Small intestine (tissue), 7 donors: ENCODE measurements at regions not wholly inside any gene's neighbourhood (a gene's known extent, or its start where the extent isn't known, plus 50 kb on each side); places are given as distances from the start of the nearest gene placed in this dataset.
"Not testable (repeated sequence)": the region's sequence is repeated elsewhere in the genome, so short reads cannot be mapped to it uniquely, and the experiment has no call there.

ENCODE experiments used
- DNase-seq, 2 donors: peaks; one replicate each; pipeline versions ENCODE4 v3.0.0 to v3.0.0-alpha.2; 2013
- FAIRE-seq: peaks from 2 replicates; lab custom pipeline; 2012; peaks lifted over from hg19 to GRCh38; lab: Jason Lieb, UNC
- H3K27ac ChIP-seq, 3 donors: one replicate each; pipeline ENCODE4 v1.5.1; 2013; ENCODE audit warnings: low read length in 2 of 3, mild to moderate bottlenecking in 2 of 3, control low read depth in 1 of 3, inconsistent platforms in 1 of 3, low read depth in 1 of 3, moderate library complexity in 1 of 3
- H3K27me3 ChIP-seq, 3 donors: one replicate each; pipeline ENCODE4 v1.6.1; 2013; ENCODE audit warnings: low read length in 3 of 3, inconsistent platforms in 1 of 3; ENCODE audit not compliant: control insufficient read depth in 3 of 3, insufficient read depth in 3 of 3
- H3K36me3 ChIP-seq, 3 donors: one replicate each; pipeline ENCODE4 v1.6.1; 2013; ENCODE audit warnings: low read length in 3 of 3, inconsistent platforms in 1 of 3, low read depth in 1 of 3, mild to moderate bottlenecking in 1 of 3, moderate library complexity in 1 of 3; ENCODE audit not compliant: control insufficient read depth in 3 of 3, insufficient read depth in 2 of 3
- H3K4me1 ChIP-seq, 3 donors: one replicate each; pipeline ENCODE4 v1.6.1; 2013; ENCODE audit warnings: low read length in 2 of 3, inconsistent platforms in 1 of 3, low read depth in 1 of 3, mild to moderate bottlenecking in 1 of 3, moderate library complexity in 1 of 3; ENCODE audit not compliant: control insufficient read depth in 3 of 3, insufficient read depth in 2 of 3
- H3K4me3 ChIP-seq, 3 donors: one replicate each; pipeline ENCODE4 v1.5.1; 2013; ENCODE audit warnings: low read length in 3 of 3, control low read depth in 1 of 3, inconsistent platforms in 1 of 3, low read depth in 1 of 3, mild to moderate bottlenecking in 1 of 3, moderate library complexity in 1 of 3
- H3K9me3 ChIP-seq, 2 donors: one replicate each; pipeline ENCODE4 v1.6.1; 2013; ENCODE audit warnings: low read depth in 1 of 2, low read length in 1 of 2; ENCODE audit not compliant: control insufficient read depth in 2 of 2, insufficient read depth in 1 of 2
- WGBS, 3 donors: extraction: QIAGEN DNeasy Blood & Tissue Kit; methylation state at CpG; one replicate each; pipeline ENCODE4 v1.1.7; 2013; 5-methylcytosine and 5-hydroxymethylcytosine counted together
- donor health status: healthy with polysubstance abuse.
- donor health status: control.
- donor health status: control.
- donor health status: Bipolar disorder and iron deficiency.
- donor health status: healthy.

DNA sequence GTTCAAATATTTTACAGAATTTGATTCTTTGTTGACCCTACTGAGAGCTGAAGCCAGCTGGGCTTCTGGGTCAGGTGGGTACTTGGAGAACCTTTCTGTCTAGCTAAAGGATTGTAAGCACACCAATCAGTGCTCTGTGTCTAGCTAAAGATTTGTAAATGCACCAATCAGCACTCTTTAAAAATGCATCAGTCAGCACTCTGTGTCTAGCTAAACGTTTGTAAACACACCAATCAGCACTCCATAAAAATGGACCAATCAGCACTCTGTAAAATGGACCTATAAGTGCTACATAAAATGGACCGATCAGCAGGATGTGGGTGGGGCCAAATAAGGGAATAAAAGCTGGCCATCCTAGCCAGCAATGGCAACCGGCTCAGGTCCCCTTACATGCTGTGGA is 76.4 kb upstream of the TMSB4Y start:
- not testable (repeated sequence) for H3K4me1 ChIP-seq, H3K27ac ChIP-seq, H3K27me3 ChIP-seq, H3K4me3 ChIP-seq, H3K9me3 ChIP-seq, DNase-seq, FAIRE-seq, H3K36me3 ChIP-seq
- WGBS, 3 donors, result 81 to 85% methylated on average over 3 of the region's 3 CpGs; no CpG with 5 or more reads in 1 of the 3 donors

GRCh38 chrY:13615943-13616304 is 87.8 kb upstream of the TMSB4Y start:
- FAIRE-seq (no peak), DNase-seq (no peak)
- Histone ChIP-seq H3K9me3 (no peaks in the 10 kb centered on the region), H3K27me3 (no peaks in the 10 kb centered on the region), H3K4me1 (no peaks in the 10 kb centered on the region), H3K36me3 (no peaks in the 10 kb centered on the region), H3K27ac (no peak overlapping the region), H3K4me3 (no peak overlapping the region)
- WGBS, 3 donors, result 64 to 86% methylated on average over 3 of the region's 3 CpGs; no CpG with 5 or more reads in 1 of the 3 donors

DNA sequence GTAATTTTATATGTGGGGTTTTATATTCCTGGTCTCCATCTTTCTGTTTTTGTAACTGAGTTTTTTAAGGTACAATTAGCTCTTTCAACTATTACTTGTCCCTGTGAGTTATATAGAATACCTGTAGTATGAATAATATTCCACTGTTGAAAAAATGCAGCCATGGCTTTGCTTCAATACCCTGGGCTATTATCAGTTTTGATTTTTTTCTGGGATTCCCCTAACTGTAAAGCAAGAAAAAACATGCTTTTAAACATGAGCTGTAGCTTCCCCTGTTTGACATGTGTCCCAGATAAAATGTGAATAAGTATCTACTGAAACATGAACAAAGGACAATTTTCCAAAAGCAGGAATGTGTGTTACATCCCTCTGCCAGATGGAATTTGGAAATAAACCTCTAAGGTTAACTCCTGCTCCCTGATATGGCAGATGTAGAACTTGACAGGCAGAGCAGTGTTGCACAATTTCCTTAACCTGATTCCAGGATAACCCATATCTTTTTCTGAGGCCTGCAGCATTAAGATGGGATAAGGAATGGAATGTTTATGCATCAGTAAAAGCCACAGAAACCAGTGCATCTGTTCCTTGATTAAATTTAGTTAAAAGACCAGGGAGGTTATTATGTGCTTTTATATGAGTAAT is 88.3 kb upstream of the TMSB4Y start:
- H3K27me3 ChIP-seq, result no peaks in the 10 kb centered on the region
- no peaks in the 10 kb centered on the region for H3K36me3 ChIP-seq
- no peak overlapping the region for H3K4me3 ChIP-seq
- H3K9me3 ChIP-seq, result no peaks in the 10 kb centered on the region
- no peaks in the 10 kb centered on the region for H3K4me1 ChIP-seq
- no peak overlapping the region for H3K27ac ChIP-seq
- no peak for FAIRE-seq
- no peak for DNase-seq

DNA sequence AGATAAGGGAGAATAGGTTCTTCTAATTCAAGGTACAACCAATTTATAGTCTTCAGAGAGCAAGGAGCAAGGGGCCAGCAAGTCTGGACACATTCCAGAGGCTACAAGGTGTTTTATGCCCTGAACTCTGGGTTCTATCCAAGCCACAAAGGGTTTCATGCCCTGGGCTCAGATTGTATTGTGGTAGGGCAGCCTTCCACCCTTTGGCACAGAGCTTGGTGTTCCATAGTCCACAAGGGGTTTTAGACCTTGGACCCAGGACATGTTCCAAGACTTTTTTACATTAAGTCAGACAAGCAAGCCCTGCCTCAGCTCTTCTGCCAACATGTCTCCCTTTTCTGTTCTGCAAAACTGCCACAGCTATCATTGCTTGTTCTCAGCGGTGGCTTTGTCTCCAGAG is 90.8 kb upstream of the TMSB4Y start:
- Histone ChIP-seq H3K9me3 (no peaks in the 10 kb centered on the region), H3K27me3 (no peaks in the 10 kb centered on the region), H3K27ac (no peak overlapping the region), H3K4me3 (no peak overlapping the region), H3K36me3 (no peaks in the 10 kb centered on the region), H3K4me1 (no peaks in the 10 kb centered on the region)
- WGBS, 3 donors, result 80 to 90% methylated on average over 1 of the region's 1 CpG; no CpG with 5 or more reads in 1 of the 3 donors
- peak in 1 of 2 donors; percentile 63 for DNase-seq
- no peak for FAIRE-seq

DNA sequence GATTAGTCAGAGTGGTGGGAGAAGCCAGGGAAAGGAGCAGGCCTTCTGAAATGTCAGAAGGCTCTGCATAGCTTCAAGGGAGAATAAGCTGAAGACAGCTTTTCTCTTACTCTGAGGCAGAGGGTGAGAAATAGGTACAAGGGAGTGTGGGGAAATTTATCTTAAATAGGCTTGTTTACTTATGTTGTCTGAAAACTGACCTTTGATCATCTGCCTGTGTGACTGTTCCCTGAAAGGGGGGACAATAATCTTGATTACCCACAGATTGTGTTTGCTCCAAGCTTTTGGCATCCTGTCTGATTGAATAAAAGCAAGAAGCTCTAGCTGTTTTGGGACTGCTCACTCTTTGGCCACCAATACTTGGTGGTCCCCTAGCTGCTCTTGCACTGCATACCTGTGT is 91.7 kb upstream of the TMSB4Y start:
- Histone ChIP-seq H3K4me1 (no peaks in the 10 kb centered on the region), H3K4me3 (no peak overlapping the region), H3K36me3 (no peaks in the 10 kb centered on the region), H3K9me3 (peaks cover 0 to 2% of the 10 kb centered on the region in 2 donors), H3K27me3 (no peaks in the 10 kb centered on the region), H3K27ac (no peak overlapping the region)
- DNase-seq, result peak in 1 of 2 donors; percentile 9
- FAIRE-seq, result no peak

DNA sequence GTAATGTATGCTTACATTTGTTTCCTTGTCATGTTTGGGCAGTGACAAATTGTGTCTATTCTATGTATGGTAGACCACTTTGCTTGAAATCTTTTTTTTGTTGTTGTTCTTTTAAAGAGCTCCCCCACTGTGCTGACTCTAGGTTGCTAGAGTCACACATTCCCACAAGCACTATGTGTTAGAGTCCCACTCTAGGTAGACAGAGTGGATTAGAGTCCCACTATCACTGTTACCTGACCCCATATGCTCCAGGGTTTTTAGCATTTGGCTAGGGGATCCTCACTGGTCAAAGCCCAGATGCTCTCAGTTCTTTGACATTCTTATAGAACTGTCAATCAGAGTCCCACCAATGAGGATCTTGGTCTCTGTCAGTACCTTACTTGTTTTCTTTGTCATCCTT is 111.2 kb upstream of the TMSB4Y start:
- no peak for FAIRE-seq
- DNase-seq, result no peak
- Histone ChIP-seq H3K4me3 (no peak overlapping the region), H3K4me1 (no peaks in the 10 kb centered on the region), H3K9me3 (no peaks in the 10 kb centered on the region), H3K27me3 (no peaks in the 10 kb centered on the region), H3K27ac (no peak overlapping the region), H3K36me3 (no peaks in the 10 kb centered on the region)

DNA sequence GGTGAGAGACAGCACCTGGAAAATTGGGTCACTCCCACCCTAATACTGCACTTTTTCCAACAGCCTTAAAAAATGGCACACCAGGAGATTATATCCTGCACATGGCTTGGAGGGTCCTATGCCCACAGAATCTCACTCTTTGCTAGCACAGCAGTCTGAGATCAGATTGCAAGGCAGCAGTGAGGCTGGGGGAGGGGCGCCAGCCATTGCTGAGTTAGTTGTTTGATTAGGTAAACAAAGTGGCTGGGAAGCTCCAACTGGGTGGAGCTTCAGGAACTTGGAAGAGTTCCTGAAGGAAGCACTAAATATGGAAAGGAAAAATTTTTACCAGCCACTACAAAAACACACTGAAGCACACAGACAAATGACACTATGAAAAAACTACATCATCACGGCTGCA is 91.1 kb upstream of the UTY start:
- 82 to 88% methylated on average over 2 of the region's 2 CpGs; no CpG with 5 or more reads in 1 of the 3 donors for WGBS, 3 donors
- FAIRE-seq, result not testable (repeated sequence)

DNA sequence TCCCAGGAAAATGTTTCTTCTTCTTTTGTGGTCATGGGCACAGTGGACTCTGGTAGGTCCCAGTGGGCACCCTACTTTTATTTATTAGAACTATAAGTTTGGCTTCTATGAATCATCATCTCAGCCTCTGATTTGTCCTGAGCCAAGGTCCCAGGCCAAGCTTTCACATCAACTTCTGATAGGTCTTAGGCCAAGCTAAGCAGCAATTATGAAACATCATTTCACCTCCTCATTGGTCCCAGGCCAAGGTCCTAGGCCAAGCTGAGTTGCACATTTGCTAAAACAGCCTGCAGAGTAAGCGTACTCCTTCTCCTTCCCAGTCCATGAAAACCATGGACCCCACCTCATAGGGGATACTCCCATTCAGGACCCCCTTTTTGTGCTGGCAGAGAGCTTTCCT is 87.4 kb upstream of the UTY start:
- Histone ChIP-seq H3K36me3 (no peaks in the 10 kb centered on the region), H3K4me3 (no peak overlapping the region), H3K4me1 (no peaks in the 10 kb centered on the region), H3K27ac (no peak overlapping the region), H3K27me3 (no peaks in the 10 kb centered on the region), H3K9me3 (no peaks in the 10 kb centered on the region)
- FAIRE-seq (no peak), DNase-seq (no peak)
- WGBS, 3 donors, result 80 to 82% methylated on average over 1 of the region's 1 CpG; no CpG with 5 or more reads in 1 of the 3 donors

More for the DNA sequence above, 91.1 kb upstream of the UTY start:
- H3K4me3 ChIP-seq, H3K27me3 ChIP-seq, H3K27ac ChIP-seq, H3K36me3 ChIP-seq, H3K9me3 ChIP-seq, DNase-seq, H3K4me1 ChIP-seq: not testable (repeated sequence)

- Histone ChIP-seq H3K27me3 (no peaks in the 10 kb centered on the region), H3K4me1 (no peaks in the 10 kb centered on the region), H3K27ac (no peak overlapping the region), H3K9me3 (no peaks in the 10 kb centered on the region), H3K36me3 (no peaks in the 10 kb centered on the region), H3K4me3 (no peak overlapping the region)
- DNase-seq (no peak), FAIRE-seq (no peak)
- 69 to 86% methylated on average over 1 of the region's 1 CpG; no CpG with 5 or more reads in 1 of the 3 donors for WGBS, 3 donors
These were observed 75.1 kb upstream of the UTY start for GRCh38 chrY:13554949-13555348.
